HG03342 (cell line): ENCODE measurements at regions not wholly inside any gene's neighbourhood (a gene's known extent, or its start where the extent isn't known, plus 50 kb on each side); places are given as distances from the start of the nearest gene placed in this dataset.

Experiments used
- ATAC-seq: cut with Tn5 transposase; IDR thresholded peaks from one replicate; pipeline ENCODE4 v1.9.1; 2021; ENCODE audit warnings: mild to moderate bottlenecking, moderate library complexity; ENCODE audit not compliant: unreplicated experiment

DNA sequence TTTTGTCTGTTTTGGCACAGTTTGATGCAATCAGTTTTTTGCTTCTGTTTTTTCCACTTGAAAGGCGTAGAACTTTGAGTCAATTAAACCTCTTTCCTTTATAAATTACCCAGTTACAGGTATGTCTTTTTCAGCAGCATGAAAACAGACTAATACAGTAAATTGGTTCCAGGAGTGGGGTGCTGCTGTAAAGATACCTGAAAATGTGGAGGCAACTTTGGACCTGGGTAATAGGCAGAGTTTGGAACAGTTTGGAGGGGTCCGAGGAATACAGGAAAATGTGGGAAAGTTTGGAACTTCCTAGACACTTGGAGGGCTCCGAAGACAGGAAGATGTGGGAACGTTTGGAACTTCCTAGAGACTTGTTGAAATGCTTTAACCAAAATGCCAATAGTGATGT, 2022.2 kb downstream of the MAT2B start:
- ATAC-seq: no peak

DNA sequence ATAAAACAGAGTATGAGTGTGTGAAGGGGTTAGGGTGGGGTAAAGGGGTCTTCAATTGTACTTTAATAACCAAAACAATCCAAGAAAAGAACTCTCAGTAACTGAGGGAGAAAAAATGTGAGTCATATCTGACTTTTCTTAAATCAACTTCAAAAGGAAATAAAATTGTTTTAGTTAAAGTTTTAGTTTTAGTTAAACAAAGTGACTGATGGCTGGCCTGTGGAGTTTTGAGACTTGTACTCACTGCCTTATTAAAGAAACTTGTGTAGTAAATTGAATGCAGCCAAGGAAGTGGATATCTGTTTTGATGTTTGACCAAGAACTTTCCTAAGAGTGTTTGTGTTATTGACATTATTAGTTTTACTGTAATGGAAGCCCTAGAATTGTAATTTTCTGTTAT, 2032.6 kb downstream of the MAT2B start:
- no peak for ATAC-seq

DNA sequence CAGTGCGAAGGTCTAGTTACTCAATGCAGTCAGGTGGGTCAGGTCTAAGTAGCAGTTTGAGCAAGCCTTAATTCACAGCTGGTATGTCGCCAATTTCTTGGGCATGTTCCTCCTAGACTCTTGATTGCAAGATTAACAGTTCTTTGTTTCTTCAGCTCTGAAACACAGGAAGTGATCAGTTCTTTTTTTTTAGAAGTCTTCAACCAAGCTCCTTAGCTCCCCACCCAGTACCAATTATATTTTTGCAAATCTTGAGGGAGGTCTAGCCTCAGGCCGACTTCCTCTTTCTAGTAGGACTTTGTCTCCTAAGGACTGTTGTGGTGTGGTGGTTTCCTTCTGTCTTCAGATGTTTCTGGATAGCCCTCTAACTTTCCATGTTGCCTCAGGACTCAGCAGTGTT, 2054.2 kb downstream of the MAT2B start:
- no peak for ATAC-seq

DNA sequence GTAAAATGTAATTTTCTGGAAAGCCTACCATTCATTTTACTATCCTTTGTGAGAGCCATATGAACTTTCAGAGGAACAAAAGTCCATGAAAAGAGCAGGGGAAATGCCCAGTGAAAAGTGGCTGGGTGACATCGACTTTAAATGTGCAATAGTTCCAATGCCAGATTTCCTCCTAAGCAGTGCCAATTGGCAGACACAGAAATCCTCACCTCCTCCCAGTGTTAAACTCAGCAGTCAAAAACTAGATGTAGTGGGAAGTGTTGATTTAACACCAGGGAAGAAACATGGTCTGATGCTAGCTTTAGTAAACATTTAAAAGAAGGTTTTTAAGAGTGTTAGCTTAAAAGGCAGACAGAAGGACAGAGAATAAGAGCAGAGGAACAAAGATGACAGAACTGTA, 2055.2 kb downstream of the MAT2B start:
- no peak for ATAC-seq

DNA sequence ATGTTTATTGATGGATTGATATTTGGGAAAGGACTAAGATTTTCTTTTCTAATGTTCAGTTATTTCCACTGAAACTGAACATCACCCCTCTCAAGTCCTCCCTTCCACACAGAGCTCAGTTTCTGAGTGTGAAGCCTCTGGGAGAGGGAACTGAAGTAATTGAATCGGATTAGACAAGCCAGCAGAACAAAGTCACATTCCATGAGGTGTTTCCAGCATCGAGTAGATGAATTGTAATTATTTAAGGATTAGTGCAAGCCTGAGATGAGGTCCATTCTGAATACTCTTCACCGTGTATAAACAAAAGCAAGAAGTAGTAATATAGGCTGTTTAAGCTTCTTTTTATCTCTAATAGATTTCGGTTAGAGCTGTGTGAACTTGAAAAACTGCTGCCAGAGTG, 2060.5 kb downstream of the MAT2B start:
- no peak for ATAC-seq

DNA sequence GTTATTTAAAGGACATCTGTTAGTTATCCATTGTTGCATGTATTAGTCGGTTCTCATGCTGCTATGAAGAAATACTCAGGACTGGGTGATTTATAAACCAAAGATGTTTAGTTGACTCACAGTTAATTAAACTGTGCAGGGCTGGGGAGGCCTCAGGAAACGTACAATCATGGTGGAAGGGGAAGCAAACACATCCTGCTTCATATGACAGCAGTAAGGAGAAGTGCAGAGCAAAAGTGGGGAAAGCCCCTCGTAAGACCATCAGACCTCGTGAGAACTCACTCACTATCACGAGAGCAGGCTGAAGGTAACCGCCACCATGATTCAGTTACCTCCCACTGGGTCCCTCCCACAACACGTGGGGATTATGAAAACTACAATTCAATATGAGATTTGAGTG, 2064.1 kb downstream of the MAT2B start:
- no peak for ATAC-seq

DNA sequence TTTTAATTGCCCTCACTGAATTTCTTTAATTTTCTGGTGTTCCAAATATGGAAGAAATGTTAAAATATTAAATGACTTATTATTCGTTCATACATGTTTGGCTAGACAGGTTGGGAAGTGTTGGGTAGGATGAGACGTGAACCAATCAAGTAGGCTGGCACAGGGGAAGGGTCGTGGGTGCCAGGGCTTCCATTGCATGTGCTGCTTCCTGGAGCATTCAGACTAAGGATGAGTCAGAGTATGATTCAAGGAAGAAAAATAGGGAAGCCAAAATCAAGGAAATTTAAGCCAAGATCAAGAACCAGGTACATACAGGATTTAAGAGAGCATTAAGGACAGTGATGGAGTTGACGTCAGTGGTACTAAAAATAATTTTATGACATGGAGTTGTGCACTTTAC, 2068.0 kb downstream of the MAT2B start:
- no peak for ATAC-seq

DNA sequence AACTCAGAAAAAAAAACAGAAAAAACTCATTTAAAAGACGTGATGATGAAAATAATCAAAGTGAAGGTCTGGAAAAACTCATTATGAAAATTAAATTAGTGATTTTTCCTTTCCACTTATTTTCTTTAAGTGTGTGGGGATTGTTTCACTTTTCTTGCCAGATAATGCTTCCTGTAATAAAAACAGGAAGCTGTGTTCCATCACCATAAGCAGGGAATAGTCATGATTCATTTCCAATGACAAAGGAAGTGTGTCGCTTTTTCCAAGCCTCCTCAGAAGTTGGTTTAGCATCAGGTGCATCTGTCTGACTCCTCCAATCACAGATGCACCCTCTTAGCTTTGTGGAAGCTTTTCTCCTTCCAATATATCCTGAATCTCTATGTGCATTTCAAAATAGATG, 2068.7 kb downstream of the MAT2B start:
- ATAC-seq: no peak

DNA sequence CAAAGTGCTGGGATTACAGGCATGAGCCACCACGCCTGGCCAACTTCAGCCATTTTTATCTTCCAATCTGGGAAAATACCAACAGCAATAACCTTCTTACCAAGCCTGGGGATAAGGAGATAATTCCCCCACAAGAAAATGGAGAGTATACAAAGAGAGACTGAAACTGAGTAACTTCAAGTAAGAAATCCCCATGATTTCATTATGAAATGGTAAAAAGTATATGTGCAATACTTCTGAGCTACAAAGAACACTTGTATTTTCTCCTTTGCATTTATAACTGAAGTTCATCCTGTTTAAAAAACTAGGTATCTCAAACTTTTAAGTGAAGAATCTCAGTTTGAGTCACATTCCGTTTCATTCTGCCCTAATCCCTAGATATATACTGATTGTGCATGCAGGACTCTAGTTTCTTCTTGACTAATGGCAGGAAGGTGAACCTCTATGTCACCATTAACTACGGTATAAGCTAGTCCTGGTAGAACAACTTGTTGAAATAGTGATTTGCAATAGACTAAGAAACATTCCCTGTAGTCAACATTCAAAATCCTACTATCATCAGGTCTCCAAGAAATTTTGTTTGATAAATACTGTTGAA, 2071.4 kb downstream of the MAT2B start:
- no peak for ATAC-seq

DNA sequence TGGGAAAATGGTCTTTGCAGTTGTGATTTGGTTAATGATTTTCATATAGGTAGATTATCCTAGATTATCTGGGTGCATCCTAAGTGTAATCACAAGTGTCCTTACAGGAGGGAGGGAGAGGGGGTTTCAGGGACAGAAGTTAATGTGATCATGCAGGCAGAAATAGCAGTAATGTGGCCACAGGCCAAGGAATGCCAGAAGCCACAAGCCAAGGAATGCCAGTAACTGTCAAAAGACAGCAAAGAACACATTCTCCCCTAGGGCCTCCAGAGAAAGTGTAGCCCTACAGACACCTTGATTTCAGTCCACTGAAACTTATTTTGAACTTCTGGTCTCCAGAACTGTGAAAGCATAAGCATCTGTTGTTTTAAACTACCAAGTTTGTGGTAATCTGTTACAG, 2074.5 kb downstream of the MAT2B start:
- ATAC-seq: no peak

DNA sequence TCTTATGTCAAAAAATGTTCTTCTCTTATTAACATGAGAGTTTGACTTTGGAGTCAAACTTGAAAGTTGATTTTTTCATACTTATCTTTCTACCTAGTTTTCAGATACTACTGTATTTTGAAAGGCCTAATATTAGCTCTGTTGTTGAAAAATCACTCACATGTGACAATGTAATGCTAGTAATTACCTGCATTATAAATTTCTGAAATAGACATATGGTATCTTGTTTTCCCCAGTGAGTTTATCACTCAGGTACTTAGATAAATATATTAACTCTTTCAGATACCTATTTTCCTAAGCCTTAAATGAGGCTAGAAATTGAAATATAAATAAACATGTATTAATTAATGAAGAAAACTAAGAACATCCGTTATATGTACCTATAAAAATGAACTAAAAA, 2089.3 kb downstream of the MAT2B start:
- ATAC-seq: no peak

DNA sequence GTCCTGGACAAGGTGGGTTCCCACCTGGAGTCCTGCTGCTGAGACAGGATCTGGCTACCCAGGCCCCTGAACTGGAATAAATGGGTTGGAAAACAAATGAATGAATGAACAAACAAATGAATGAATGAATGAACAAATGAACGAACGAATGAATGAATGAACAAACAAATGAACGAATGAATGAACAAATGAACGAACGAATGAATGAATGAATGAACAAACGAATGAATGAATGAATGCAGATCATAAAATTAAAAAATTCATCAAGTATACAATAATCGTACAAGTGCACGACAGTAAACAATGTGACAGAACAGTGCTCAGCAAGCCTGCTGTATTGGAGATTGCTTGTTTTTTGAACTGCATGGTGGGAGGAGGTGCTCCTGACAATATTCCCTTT, 2097.1 kb downstream of the MAT2B start:
- no peak for ATAC-seq

DNA sequence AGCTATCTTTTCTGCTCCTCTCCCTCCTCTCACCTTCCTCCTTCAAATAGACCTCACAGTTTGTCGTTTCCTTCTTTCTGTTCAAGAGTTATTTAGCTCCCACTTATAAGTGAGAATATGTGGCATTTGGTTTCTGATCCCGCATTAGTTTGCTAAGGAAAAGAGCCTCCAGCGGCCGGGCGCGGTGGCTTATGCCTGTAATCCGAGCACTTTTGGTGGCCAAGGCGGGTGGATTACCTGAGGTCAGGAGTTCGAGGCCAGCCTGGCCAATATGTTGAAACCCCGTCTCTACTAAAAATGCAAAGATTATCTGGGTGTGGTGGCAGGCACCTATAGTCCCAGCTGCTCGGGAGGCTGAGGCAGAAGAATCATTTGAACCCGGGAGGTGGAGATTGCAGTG, 2101.6 kb downstream of the MAT2B start:
- ATAC-seq: no peak

DNA sequence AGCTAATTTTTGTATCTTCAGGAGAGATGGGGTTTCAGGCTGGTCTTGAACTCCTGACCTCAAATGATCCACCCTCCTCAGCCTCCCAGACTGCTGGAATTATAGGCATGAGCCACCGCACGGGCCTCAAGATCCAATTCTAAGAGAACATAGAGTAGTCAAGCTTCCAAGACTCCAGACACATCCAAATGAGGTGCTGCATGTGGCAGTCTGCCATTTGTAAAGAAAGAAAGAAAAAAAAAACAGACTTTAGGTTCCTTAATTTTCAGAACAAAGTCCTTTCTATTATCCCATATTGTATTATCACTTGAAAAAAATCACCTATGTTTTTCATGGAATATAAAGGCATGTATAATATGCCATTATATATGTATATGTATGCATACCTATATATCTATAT, 2104.5 kb downstream of the MAT2B start:
- no peak for ATAC-seq

DNA sequence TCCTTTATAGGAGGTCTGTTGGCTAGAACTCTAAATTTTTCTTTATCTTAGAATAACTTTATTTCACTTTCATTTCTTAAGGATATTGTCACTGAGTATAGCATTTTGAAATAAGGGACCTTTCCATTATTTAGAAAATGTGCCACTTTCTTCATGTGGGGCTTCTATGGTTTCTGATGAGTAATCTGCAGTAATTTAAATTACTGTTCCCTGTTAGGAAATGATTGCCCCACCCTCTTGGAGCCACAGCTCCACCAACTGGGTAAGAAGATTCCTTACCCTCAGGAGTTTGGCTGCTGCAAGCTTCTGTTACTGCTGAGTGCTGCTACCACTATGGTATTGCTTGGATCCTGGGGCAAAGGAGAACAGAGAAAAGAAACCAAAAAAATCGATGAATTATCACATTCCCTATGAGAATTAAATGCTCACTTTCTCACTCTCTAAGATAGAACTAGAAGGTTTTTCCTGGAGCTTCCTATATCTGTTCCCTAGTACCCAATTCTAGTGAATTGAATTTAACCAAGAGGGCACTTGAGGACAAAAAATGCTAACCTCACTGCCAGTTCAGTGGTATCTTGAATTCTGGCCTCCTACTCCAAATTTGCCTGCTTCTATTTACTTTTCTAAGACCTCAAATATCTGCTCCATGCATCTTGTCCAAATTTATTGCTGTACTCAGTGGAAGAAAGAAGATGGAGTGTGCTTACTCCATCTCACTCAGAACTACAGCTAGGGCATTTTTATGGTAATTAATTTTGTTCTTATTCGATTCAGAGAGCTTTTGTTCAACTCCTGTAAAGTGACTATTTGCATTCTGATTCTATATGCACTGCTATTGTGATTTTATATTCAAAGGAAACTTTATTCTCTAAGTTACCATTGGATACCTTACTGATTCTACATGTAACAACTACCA, 2111.3 kb downstream of the MAT2B start:
- no peak for ATAC-seq

DNA sequence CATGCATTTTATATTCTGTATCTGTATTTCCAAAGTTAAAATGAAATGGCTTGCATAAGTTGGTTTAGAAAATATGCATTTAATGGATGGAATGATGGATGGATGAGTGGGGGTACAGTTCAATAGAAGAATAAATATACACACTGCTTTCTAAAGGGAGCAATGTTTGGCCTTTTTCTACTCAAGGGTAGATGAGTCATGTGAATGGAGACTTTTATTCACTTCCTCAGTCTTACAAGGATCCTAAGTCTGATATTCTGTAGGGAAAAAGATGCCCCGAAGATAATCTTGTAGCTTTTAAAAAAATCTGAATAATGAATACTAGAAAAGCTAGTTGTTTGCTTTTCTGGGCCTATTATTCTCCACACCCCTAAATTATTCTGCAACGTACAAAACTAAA, 2112.1 kb downstream of the MAT2B start:
- ATAC-seq: no peak

DNA sequence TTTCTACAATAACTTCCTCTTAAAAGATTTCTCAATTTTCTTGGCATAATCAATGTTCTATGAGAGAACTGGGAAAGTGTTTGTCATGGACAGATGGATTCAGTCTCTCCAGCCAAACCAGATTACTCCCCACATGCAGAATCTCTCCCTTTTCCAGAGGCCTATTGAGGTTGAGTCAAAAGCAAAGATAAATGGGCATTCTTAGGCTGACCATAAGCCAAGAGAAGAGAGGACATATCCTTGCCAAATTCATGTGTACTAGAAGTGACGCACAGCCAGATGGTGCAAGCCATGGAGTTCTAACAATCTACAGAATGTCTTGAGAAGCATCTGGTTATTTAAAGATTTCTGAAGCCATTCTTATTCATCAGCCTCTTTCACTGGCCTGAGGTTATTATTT, 2115.0 kb downstream of the MAT2B start:
- ATAC-seq: no peak

DNA sequence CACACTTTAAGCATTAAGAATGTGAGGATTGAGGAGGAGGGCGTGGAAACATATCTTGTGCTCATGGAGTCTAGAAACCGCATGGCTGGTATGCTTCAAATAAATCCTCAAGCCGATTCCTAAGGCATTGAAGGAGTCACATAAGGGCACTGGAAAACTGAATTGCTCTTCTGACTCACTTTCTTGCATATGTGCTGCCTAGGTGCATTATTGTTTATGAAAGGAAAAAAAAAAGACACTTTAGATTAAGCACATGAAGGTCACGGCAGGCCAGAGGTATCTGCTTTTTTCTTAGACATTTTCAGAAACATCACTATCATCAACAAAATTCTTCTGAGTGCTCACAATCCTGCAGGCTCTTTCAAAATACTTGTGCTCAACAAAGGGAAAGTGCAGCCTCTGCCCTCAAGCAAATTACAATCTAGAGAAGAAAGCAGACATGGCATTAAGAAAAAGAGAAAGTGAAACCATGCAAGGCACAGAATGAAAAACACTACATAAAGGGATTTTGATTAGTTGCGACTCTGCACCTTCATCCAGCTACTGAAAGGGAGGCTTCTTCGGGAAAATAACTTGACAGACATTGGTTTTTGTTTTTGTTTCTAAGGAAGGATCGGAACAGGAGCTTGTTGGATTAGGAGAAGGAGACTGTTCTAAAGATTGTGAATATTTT, 2117.6 kb downstream of the MAT2B start:
- ATAC-seq: no peak

DNA sequence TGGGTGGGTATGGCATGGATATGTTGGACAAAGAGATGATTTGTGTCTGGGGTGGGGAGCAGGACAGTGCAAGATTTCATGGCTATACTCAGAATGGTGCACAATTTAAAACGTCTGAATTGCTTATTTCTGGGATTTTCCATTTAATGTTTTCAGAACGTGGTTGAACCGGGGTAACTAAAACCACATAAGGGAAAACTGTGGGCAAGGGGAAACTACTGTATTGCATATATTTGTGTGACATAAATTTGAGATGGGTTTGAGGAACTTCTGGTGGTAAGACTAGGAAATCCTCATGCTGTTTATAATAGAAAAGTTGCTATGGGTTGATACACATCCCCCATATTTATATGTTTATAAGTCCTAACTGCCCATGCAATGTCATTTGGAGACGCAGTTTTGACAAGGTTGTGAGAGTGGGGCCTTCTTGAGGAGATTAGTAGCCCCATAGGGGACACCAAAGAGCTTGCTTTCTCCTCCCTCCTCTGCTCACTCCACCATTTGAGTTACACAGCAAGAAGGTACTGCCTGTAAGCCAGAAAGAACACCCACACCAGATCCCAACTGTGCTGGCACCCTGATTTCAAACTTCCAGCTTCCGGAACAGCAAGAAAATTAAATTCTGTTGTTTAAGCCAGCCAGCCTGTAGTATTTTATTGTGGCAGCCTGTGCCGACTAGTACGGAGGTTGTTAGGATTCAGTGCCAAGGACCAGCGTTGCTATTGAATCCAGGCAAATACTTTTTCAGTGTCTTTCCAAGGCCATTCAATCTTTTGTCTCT, 2118.9 kb downstream of the MAT2B start:
- no peak for ATAC-seq

DNA sequence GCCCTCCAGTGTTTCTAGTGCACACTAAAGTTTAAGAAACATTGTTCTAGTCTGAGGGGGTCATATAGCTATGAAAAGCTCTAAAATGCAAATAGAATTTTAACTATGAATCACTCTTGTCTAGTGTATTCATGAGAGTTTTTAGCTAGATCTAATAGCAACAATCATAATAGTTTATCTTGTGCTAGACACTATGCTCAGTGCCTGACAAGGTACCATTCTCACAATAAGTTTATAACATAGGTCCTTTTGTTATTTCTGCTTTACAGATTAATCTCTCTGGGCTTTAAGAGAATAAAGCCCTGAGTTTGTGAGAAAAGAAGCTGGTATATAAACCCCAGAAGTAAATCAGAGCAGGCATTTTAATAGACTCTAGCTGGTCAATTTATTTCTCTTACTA, 2120.7 kb downstream of the MAT2B start:
- no peak for ATAC-seq

DNA sequence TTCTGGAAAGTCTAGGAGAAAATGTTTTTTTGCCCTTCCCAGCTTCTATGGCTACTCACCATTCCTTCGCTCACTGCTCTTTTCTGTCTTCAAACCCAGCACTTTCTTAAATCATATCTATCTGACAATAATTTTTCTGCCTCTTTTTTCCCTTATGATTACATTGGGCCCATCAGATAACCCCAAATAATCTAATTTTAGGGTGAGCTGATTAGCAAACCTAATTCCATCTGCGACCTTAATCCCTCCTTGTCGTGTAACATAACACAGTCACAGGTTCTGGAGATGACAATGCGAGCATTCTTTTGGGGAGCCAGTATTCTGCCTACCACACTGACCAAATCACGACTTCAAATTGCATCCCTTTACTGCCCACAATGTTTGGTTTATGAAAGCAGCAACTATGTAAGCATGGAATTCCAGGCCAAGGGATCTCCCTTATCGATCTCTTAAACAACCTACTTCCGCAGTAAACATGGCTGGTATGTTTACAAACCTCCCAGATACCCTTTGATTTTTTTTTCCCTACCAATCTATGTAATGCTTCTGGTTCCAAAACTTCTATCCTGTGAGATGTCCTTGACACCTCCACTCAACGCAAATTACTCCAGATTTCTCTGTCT, 2122.2 kb downstream of the MAT2B start:
- no peak for ATAC-seq
